Spleen (tissue), 11 donors: ENCODE measurements at regions not wholly inside any gene's neighbourhood (a gene's known extent, or its start where the extent isn't known, plus 50 kb on each side); places are given as distances from the start of the nearest gene placed in this dataset.
"Not testable (repeated sequence)": the region's sequence is repeated elsewhere in the genome, so short reads cannot be mapped to it uniquely, and the experiment has no call there.

Experiments
- DNase-seq: peaks from one replicate; pipeline ENCODE4 v3.0.0-alpha.2; 2020
- H3K27ac ChIP-seq, 8 donors: fragments of 200-600 bp; sonication (generic) in 7 of 8; 1 replicate in 4 of 8; 2 replicates in 4 of 8; pipeline versions ENCODE4 v1.5.0 to v1.8.0; 2016 to 2021; ENCODE audit warnings: inconsistent platforms in 4 of 8, mild to moderate bottlenecking in 4 of 8, moderate library complexity in 1 of 8
- H3K27me3 ChIP-seq, 7 donors: fragments of 200-600 bp; sonication (generic) in 6 of 7; replicated peaks in 1 of 7; 1 replicate in 4 of 7; 2 replicates in 3 of 7; pipeline versions ENCODE4 v1.5.0 to v1.8.0; 2016 to 2021; ENCODE audit warnings: inconsistent platforms in 3 of 7, mild to moderate bottlenecking in 1 of 7
- H3K36me3 ChIP-seq, 6 donors: fragments of 200-600 bp; sonication (generic) in 5 of 6; 1 replicate in 4 of 6; 2 replicates in 2 of 6; pipeline versions ENCODE4 v1.5.0 to v1.8.0; 2016 to 2021; ENCODE audit warnings: inconsistent platforms in 2 of 6
- H3K4me1 ChIP-seq, 6 donors: fragments of 200-600 bp; sonication (generic) in 5 of 6; 1 replicate in 3 of 6; 2 replicates in 3 of 6; pipeline versions ENCODE4 v1.5.0 to v1.8.0; 2016 to 2021; ENCODE audit warnings: inconsistent platforms in 3 of 6
- H3K4me3 ChIP-seq, 8 donors: fragments of 200-600 bp; sonication (generic) in 7 of 8; 1 replicate in 4 of 8; 2 replicates in 4 of 8; pipeline versions ENCODE4 v1.5.0 to v1.8.0; 2016 to 2021; ENCODE audit warnings: inconsistent platforms in 4 of 8, mild to moderate bottlenecking in 4 of 8, moderate library complexity in 2 of 8
- H3K9me3 ChIP-seq, 8 donors: fragments of 200-600 bp; sonication (generic) in 7 of 8; 1 replicate in 4 of 8; 2 replicates in 4 of 8; pipeline versions ENCODE4 v1.5.0 to v1.8.0; 2016 to 2021; ENCODE audit warnings: inconsistent platforms in 4 of 8
- CTCF ChIP-seq, 11 experiments: fragments of 200-600 bp in 7 of 11; fragments of 450-650 bp in 4 of 11; sonication (generic) in 4 of 11; IDR thresholded peaks in 8 of 11; conservative IDR thresholded peaks in 3 of 11; 1 replicate in 7 of 11; 2 replicates in 4 of 11; pipeline versions ENCODE4 v1.4.0 to v1.8.0; 2016 to 2021; ENCODE audit warnings: antibody characterized with exemption in 11 of 11, inconsistent platforms in 4 of 11, mild to moderate bottlenecking in 1 of 11
- POLR2A ChIP-seq, 3 donors: fragments of 450-650 bp; IDR thresholded peaks; one replicate each; pipeline ENCODE4 v1.5.1; 2017; ENCODE audit warnings: antibody characterized with exemption in 3 of 3, mild to moderate bottlenecking in 1 of 3
- POLR2AphosphoS5 ChIP-seq, 3 donors: sonication (generic); formaldehyde crosslinking; IDR thresholded peaks; one replicate each; pipeline ENCODE4 v1.5.1; 2017; ENCODE audit warnings: antibody characterized with exemption in 3 of 3
- WGBS, 5 donors: extraction: QIAGEN DNeasy Blood & Tissue Kit in 3 of 5; methylation state at CpG; one replicate each; pipeline versions ENCODE4 v1.1.5 to v1.1.7; 2013 to 2018; 5-methylcytosine and 5-hydroxymethylcytosine counted together
- intact Hi-C: fragments of 100-400 bp; cut with DNase I; formaldehyde crosslinking; loops from one replicate; pipeline ENCODE4 v1.15.0; 2023; ENCODE audit warnings: low total_unique reads
- donor health status: healthy with polysubstance abuse.
- donor health status: DM: no; HTN: no; CAD: no; lungs with moderate emphysema.
- donor health status: DM: no; HTN: no; CAD: no.
- donor health status: Bipolar disorder and iron deficiency.
- donor health status: healthy.
- donor health status: DM: no; HTN: no; CAD: no.
- donor health status: DM: yes; HTN: yes; CAD: no.

GRCh38 chr3:139123377-139124095, 78.8 kb upstream of the PRR23C start:
- WGBS, 5 donors = 51 to 64% (median 61%) methylated on average over 10 of the region's 10 CpGs
- peaks cover 0 to 6% (median 0%) of the 10 kb centered on the region in 6 donors for H3K4me1 ChIP-seq
- DNase-seq = no peak
- intact Hi-C loops = no loop called here
- H3K36me3 ChIP-seq = no peaks in the 10 kb centered on the region
- H3K27ac ChIP-seq = no peak overlapping the region
- TF ChIP-seq CTCF (IDR thresholded peaks at IDR 0.05 in 8 of 11, conservative IDR thresholded peaks at IDR 0.05 in 3 of 11) (no peak), POLR2AphosphoS5 (IDR thresholded peaks at IDR 0.05) (no peak), POLR2A (IDR thresholded peaks at IDR 0.05) (no peak)
- no peak overlapping the region for H3K4me3 ChIP-seq
- H3K27me3 ChIP-seq = no peaks in the 10 kb centered on the region
- H3K9me3 ChIP-seq = no peaks in the 10 kb centered on the region

- TF ChIP-seq POLR2A (IDR thresholded peaks at IDR 0.05) (no peak), CTCF (IDR thresholded peaks at IDR 0.05 in 8 of 11, conservative IDR thresholded peaks at IDR 0.05 in 3 of 11) (no peak), POLR2AphosphoS5 (IDR thresholded peaks at IDR 0.05) (no peak)
- intact Hi-C loops = no loop called here
- WGBS, 5 donors = 55 to 82% (median 72%) methylated on average over 2 of the region's 2 CpGs
Measured at GRCh38 chr3:139124197-139124596, 79.5 kb upstream of the PRR23C start.

GRCh38 chr3:139127101-139127500, 82.4 kb upstream of the PRR23C start:
- no peak for DNase-seq
- Histone ChIP-seq H3K36me3 (no peaks in the 10 kb centered on the region), H3K4me3 (no peak overlapping the region), H3K27me3 (no peaks in the 10 kb centered on the region), H3K27ac (no peak overlapping the region), H3K9me3 (no peaks in the 10 kb centered on the region), H3K4me1 (no peaks in the 10 kb centered on the region)
- intact Hi-C loops = no loop called here
- TF ChIP-seq POLR2AphosphoS5 (IDR thresholded peaks at IDR 0.05) = no peak
- TF ChIP-seq CTCF (IDR thresholded peaks at IDR 0.05 in 8 of 11, conservative IDR thresholded peaks at IDR 0.05 in 3 of 11) = no peak
- no peak for TF ChIP-seq POLR2A (IDR thresholded peaks at IDR 0.05)
- whole genome bisulfite sequencing, 5 donors = 78 to 94% (median 89%) methylated on average over 1 of the region's 1 CpG

More at GRCh38 chr3:139124197-139124596, 79.5 kb upstream of the PRR23C start:
- H3K4me3 ChIP-seq = no peak overlapping the region
- no peak overlapping the region for H3K27ac ChIP-seq
- H3K9me3 ChIP-seq = no peaks in the 10 kb centered on the region
- H3K4me1 ChIP-seq = peaks cover 0 to 6% (median 0%) of the 10 kb centered on the region in 6 donors
- no peaks in the 10 kb centered on the region for H3K36me3 ChIP-seq
- no peak for DNase-seq
- no peaks in the 10 kb centered on the region for H3K27me3 ChIP-seq

- H3K4me3 ChIP-seq, H3K36me3 ChIP-seq, H3K4me1 ChIP-seq, DNase-seq, H3K27ac ChIP-seq, H3K9me3 ChIP-seq, intact Hi-C loops, H3K27me3 ChIP-seq: not testable (repeated sequence)
- WGBS, 5 donors = 93 to 97% (median 95%) methylated on average over 12 of the region's 12 CpGs
Measured at GRCh38 chr3:139127629-139128028, 82.9 kb upstream of the PRR23C start.
